Fibroblast of skin of right quadriceps (primary cell): ENCODE measurements at regions not wholly inside any gene's neighbourhood (a gene's known extent, or its start where the extent isn't known, plus 50 kb on each side); places are given as distances from the start of the nearest gene placed in this dataset.
A peak's percentile ranks its signal among the peaks of the same experiment; 100 is the strongest.
"Not testable (repeated sequence)": the region's sequence is repeated elsewhere in the genome, so short reads cannot be mapped to it uniquely, and the experiment has no call there.

Experiments
- DNase-seq: peaks from one replicate; pipeline ENCODE4 v3.0.0-alpha.2; 2013

DNA sequence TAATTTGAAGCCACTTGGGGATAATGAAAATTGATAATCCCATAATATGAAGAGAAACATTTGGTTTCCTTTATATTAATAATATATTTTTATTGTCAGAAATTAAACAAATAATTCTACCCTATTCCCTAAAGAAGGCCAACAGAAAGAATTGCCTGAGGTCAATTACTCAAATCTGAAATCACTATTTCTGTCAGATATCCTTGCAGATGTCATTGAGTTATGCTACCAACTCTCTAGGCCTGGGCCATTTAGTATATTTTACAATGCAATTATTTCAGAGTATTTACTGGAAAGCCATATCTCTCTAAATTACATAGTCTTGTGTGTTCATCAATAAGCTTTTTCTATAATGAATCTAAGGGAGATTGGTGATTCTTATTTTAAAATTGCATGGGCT is 498.1 kb downstream of the KIF20B start:
- no peak for DNase-seq

DNA sequence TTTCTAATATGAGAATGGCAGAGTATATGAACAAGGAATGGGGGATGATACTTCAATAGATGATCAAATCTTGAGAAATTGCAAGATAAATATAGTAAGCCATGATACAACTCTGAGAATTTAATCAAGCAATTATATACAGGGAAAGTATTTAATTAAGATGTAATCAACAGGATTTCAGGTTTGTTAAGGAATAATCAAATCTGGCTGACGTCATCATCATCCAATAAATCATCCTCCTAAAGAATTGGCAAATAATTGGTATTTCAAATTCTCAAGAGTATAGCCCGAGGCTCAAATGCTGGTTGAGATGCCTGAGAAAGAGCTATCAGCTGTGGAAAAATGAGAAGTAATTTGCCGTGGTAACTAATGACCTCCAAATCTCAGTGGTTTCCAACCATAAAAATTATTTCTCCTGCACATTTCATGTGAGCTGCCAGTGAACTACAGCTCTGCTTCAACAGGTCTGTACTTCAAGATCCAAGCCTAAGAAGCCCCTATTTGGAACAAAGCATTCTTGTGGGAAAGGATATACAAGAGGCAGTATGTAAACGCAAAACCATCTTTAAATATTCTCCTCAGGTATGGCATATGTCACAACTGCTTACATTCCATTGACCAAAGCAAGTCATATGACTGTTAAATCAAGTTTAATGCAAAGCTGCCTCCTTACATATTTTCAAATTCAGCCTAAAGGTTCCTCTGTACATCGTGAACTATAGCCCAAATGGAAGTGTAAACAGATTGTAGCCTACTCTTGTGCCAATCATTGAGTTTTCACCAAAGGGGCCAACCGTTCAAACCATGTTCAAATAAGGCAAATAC is 503.0 kb downstream of the KIF20B start:
- peak; percentile 60 for DNase-seq

DNA sequence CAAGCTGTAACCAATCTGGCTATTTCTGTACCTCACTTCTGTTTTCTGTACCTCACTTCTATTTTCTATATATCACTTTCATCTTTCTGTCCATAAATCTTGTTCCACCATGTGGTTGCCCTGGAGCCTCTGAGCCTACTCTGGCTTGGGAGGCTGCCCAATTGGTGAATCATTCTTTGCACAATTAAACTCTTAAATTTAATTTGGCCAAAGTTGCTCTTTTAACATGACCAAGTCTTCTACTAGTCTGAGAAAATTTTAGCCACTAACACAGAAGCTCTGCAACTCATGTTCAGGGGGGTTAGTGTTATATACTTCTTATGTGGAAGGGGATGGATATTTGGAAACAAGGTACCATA is 503.5 kb downstream of the KIF20B start:
- DNase-seq = peak; percentile 84

DNA sequence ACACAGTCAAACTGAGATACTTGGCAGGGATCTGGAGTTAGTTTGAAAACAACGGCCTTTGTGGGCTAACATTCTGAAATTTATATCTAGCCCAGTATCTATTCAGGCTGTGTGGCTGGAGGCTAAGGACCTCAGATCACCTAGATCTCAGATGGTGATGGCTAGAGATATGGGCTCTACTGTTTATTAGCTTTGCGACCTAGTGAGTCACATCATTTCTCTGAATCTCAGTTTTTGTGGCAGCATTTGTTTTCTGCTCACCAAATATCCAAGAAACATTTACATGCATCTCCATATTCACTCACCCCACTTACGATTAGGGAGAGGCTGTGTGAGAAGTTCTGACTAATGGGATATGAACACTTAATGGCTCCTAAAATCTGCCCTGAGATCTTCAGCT is 503.9 kb downstream of the KIF20B start:
- no peak for DNase-seq

DNA sequence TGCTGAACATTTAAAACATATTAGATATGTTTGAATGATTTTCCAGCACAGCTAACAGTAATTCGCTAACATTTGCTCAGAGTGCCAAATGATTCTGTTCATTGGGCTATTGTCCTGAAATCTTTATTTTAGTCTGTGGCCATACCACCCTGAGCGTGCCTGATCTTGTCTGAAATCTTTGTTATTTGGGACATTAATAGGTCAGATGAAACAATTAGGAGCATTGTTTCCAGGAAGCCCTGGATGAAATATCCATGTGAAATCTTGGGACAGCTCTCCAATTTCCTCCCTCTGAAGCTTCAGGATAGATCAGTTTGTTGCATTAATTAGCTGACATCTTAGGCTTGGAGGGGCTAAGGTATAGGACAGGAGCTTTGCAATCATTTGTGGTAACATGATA is 512.0 kb downstream of the KIF20B start:
- no peak for DNase-seq

DNA sequence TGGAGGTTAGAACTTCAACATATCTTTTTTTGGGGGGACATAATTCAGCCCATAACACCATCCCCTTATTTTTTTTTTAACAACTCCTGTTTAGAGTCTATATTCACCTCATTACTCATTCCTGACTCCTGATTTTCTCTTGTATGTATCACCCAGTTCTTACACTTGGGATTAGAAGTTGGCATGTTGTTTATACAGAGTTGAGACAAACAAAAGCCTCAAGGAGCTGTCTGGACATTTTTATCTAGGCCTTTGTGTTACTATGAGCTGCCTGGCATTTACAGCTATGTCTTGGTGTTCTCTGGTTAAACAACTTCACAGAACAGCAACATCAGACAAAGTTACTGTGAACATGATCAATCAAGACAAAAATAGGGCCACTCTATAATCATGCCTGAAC is 517.5 kb downstream of the KIF20B start:
- DNase-seq = no peak

DNA sequence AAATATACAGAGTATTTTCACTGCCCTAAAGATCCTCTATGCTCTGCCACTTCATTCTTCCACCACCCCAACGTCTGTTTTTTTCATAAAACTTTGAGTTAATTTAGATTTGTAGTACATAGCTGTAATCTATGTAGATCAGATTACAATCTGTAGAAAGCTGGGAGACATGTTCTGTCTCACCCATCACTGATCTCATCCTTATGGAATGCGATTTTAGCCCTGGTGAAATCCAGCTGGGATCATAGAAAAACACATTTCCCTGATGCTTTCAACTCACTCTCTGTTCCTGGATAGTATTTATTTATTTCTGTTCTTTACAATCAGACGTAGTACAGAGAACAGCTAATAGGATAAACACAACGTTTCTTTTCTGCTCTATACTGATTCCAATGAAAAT is 521.0 kb downstream of the KIF20B start:
- DNase-seq = peak; percentile 92

DNA sequence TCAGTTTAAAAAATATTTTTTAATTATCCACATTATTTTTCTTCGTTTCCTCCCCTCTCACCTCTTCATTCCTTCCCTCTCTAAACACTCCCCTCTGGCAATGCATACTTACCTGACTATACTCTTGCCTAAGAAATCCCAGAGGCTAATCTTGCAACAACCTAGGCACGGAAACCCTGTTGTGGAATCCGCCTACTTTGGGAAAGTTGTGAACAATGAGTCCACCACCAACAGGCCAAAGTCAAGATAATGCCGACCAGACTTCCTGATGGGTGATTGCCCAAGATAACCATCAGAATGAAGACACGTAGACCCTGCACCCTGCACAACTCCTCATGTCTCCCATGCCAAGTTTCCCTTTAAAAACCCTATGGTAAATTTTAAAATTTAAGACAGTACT is 521.5 kb downstream of the KIF20B start:
- no peak for DNase-seq

DNA sequence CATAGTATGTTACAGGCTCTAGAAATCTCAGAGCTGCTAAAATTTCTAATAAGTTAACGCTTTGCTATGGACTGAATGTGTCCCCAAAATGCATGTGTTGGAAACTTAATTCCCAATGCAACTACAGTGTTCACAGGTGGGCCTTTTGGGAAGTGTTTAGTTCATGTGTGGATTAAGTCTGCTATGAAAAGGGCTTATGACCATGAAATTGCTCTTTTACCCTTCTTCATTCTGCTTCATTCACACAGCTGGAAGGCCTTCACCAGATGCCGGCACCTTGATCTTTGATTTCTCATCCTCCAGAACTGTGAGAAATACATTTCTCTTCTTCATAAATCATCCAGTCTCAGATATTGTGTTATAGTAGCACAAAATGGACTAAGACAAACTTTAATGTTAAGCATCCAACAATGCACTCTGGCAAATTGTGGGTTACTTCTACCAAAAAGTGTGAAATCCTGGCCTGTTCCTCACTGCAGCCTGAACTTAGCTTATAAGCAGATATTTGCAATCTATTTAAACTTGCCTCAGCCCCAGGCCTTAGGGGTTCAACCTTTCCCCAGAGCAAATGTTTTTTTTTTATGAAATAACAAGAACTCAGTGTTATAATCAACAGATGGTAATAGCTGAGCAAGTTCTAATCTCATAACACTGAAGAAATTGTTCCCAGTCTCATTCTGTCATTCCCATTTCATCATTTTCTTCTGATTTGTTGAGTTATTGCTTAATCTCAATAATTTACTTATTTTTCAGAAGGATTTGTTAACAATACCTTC is 523.6 kb downstream of the KIF20B start:
- DNase-seq = no peak

DNA sequence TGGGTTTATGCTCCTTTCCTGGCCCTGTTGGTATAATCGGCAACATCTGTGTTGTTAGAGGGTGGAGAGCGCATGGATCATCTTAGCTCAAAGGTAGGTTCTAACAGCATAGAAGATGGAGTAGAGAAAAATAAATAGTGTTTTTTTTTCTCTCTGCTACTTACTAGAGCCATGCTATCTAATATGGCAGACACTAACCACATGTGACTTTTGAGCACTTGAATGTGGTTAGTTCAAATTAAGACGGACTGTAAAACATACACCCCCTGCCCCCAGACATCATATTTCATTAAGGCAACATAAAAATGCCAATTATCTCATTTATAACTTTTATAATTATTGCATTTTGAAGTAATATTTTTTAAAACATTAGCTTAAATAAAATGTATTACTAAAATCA is 525.1 kb downstream of the KIF20B start:
- DNase-seq = no peak

DNA sequence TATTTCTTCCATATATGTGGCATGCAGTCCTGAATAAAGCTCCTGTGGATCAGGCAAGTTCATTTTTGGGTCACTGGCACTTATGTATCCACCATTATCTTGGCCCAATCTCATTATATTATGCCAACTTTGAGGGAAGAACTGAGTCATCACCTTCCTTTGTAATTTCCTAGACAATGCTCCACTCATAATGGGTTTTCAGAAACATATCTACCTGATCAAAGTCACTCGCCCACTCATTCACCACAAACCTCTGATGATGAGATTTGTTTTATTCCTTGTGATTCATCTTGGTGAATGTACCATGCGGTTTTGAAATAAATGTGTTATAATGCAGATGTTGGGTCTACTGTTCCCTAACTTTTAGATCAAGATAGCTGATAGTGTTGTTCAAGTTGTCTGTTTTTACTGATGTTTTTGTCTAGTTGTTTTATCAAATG is 525.8 kb downstream of the KIF20B start:
- DNase-seq = peak; percentile 94

DNA sequence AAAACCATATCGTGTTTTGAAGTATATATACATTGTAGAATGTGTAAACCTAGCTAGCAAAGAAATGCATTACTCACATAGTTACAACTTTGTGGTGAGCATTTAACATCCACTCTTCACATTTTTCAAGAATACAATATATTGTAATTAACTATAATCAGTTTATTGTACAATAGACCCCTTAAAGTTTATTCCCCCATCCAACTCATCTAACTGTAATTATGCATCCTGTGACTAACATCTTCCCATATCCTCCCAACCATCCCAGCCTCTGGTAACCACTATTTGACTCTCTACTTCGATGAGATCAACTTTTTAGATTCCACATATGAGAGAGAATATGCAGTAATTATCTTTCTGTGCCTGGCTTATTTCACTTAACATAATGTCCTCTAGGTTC is 526.4 kb downstream of the KIF20B start:
- DNase-seq = peak; percentile 77

DNA sequence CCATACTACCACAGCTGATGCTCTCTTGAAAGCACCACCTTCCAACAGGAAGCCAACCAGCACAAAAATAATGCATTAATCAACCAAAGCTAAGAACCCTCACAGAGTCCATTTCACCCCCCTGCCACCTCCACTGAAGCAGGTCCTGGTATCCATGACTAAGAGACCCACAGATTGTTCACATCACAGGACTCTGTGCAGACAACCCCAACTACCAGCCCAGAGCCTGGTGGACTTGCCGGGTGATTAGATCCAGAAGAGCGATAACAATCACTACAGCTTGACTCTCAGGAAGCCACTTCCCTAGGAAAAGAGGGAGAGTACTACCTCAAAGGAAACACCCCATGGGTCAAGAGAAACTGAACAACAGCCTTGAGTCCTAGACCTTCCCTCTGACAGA is 528.1 kb downstream of the KIF20B start:
- no peak for DNase-seq

DNA sequence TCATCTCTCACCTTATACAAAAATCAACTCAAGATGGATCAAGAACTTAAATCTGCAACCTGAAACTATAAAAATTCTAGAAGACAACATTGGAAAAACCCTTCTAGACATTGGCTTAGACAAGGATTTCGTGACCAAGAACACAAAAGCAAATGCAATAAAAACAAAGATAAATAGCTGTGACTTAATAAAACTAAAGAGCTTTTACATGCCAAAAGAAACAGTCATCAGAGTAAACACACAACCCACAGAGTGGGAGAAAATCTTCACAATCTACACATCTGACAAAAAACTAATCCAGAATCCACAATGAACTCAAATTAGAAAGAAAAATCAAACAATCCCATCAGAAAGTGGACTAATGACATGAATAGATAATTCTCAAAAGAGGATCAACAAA is 532.4 kb downstream of the KIF20B start:
- DNase-seq = not testable (repeated sequence)

DNA sequence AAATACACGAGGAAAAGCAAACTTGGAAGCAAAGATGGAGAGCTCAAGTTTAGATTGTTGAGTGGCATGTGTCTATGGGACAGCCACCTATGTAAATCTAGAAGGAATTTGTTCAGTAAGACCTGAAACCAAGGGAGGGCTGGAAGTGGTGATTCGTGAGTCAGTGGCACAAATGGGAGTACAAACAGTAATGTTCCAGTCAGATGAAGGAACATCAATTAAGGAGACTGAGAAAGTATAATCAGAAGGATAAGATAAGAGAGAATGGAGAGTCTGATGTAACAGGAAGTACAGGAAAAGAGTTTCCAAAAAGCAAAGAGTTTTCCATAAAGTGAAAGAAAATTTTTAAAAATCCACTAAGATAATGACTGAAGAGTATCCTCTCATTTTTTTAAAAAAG is 544.2 kb downstream of the KIF20B start:
- DNase-seq = no peak

DNA sequence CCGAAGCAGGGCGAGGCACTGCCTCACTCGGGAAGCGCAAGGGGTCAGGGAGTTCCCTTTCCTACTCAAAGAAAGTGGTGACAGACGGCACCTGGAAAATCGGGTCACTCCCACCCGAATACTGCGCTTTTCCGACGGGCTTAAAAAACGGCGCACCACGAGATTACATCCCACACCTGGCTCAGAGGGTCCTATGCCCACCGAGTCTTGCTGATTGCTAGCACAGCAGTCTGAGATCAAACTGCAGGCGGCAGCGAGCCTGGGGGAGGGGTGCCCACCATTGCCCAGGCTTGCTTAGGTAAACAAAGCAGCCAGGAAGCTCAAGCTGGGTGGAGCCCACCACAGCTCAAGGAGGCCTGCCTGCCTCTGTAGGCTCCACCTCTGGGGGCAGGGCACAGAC is 549.4 kb downstream of the KIF20B start:
- DNase-seq = not testable (repeated sequence)

DNA sequence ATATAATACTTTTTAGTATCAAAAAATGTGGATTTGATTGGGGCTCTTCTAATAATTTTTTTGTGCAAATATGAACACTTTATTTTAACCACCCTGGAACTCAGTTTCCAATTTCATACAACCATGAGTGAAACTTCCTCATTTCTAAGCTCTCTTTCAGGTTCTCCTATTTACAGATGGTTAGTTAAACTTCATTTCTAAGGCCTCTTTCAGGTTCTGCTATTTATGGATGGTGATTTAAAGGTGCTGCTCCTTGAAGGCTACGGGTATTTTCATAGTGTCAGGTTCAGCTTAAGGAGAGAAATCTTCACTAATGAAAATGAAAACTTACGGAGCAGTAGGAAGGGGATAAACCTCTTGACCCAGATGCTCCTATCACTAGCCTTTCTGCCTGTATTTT is 568.3 kb downstream of the KIF20B start:
- DNase-seq = no peak

DNA sequence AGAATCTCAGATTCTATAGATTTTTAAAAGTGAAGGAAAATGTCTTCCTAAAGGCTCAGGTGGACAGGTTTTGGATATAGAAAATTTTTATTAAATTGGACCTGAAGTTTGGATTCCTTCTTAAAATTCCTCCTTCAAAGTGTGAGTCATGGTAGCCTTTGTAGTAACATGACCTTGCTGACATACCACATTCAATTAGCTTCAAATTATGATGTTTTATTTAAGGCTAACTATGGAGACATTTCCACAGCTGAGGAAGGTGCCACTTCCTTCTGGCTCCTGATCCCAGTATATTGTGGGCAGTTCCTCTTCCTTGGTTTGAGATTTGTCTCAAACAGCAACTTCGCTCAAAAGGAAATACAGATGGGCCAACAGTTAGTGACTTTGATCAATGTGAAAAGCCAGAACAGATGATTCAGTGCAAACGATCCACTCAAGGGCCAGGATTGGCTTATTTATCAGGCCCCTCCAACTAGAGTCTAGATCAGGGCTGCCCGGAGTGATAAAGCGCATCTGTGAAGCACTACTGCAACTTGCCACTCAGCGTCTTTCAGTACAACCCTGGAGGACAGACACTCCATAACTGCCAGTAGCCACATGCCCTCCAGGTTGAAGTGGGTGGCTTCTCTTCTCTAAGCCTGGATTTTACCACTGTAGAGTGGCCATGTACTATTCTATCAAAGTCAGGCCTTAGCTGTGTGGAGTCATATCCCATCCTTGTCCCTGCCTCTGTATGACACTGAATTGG is 573.5 kb downstream of the KIF20B start:
- no peak for DNase-seq

DNA sequence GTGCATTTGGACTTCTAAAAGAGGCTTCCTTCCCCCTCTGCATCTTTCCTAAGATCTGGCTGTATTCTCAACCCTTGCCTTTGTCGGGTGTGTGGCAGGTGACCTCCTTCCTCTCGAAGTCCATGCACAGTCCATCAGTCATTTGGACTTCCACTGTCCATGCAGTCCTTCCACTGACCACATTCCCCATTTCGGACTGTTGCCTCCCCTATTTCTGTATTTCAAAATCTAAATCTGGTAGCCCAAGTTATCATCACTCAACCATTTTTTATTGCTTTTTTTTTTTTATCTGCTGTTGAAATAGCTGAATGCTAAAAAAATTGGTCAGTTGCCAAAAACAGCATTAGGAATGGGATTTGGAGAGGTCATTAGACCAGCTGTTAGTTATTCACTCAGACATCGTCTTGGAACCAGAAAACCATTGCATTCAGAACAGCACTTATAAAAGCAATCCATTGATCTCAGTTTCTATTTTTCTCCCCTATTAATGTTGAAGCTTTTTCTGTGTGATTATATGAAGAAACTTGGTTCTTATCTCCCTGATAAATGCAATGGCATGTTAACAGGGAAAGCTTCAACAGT is 575.6 kb downstream of the KIF20B start:
- DNase-seq = peak; percentile 49

DNA sequence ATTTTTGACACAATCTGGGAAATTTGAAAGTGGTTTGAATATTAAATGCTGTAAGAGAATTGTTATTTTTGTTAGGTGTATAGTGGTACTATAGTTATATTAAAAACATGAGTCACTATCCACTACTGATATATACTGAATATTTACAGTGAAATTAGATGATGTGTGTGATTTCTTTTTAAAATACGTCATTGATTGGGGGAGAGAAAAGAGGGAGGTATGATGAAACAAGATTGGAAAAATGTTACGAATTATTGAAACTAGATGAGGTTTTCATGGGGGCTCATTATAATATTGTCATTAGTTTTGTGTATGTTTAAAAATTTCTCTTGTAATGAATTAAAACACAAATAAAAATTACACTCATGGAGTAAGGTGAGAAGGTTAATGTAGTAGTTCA is 571.4 kb downstream of the HTR7 start:
- DNase-seq = no peak

DNA sequence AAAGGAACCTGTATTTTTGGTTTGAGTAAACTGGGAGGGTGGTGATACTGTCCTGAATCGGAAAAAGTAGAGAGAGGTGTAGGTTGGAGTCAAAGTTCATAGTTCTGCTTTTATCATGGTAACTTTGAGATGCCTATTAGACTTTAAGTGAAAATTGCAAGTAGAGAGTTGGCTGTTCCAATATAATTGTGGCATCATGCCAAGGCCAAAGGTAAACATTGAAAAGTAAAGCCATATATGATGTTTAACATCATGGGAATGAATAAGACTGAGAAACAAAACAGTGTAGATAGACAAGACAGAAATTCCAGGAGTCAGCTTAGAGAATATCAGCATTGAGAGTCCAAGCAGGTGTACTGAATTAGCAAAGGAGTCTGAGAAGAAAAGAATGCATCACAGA is 570.9 kb downstream of the HTR7 start:
- DNase-seq = no peak

DNA sequence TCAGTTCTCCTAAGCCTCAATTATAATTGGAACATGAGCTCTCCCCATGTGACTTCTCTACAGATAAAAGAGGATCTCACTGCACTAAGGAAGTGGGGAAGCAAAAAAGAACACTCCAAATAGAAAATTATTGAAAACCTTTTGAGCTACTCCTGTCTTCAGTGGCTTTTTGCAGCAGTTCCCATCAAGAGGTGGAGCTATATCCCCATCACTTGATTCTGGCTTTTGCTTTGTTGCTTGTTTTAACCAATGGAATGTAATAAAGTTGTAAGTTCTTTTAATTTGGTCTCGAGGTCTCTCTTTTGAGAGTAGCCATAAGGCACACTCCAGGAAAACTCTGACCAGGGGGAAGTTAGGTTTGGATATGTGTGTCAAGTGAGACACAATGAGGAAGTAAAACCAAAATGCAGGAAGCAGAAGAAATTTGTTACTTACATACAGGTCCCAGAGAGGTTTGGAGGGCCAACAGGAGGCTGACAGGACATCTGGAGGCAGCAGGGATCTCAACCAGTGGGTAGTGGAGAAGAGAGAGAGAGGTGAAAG is 569.4 kb downstream of the HTR7 start:
- DNase-seq = peak; percentile 39

DNA sequence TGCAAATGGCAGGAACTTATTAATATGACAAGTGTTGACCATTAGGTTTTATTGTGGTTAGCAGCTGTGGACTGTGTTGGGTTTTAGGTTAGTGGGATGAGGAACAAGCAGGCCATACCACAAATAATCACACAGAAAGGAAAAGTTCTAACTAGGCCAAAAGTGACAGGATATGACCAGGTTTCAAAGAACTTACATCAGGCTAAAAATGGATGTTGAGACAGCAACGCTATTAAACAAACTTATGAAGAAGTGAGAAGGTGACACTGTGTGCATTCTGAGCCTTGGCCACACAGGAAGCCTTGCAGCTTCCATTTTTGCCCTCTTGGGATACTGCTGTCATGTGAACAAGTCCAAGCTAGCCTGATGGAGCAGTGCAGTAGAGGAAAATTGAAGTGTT is 568.8 kb downstream of the HTR7 start:
- peak; percentile 46 for DNase-seq
